ENCODE measurements at regions not wholly inside any gene's neighbourhood (a gene's known extent, or its start where the extent isn't known, plus 50 kb on each side); places are given as distances from the start of the nearest gene placed in this dataset.

DNA sequence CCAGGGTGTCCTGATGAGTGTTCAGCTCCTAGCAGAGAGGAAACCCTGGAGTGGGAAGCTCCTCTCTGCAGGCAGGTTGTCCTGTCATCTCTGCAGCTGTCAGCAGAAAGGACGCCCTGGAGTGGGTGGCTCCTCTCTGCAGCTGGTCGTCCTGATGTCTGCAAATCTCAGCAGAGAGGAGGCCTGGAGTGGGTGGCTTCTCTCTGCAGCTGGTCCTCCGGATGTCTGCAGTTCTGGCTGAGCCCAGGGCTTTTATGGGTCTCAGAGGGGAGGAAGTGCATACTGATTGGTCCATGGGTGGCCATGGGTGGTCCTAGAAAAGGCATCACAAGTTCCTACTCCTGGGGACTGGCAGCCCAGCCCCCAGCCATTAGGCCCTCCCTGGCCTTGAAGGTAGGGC, 102.6 kb upstream of the BNIP2 start:
- TF ChIP-seq, protein P1, sequence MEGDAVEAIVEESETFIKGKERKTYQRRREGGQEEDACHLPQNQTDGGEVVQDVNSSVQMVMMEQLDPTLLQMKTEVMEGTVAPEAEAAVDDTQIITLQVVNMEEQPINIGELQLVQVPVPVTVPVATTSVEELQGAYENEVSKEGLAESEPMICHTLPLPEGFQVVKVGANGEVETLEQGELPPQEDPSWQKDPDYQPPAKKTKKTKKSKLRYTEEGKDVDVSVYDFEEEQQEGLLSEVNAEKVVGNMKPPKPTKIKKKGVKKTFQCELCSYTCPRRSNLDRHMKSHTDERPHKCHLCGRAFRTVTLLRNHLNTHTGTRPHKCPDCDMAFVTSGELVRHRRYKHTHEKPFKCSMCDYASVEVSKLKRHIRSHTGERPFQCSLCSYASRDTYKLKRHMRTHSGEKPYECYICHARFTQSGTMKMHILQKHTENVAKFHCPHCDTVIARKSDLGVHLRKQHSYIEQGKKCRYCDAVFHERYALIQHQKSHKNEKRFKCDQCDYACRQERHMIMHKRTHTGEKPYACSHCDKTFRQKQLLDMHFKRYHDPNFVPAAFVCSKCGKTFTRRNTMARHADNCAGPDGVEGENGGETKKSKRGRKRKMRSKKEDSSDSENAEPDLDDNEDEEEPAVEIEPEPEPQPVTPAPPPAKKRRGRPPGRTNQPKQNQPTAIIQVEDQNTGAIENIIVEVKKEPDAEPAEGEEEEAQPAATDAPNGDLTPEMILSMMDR (IDR thresholded peaks at IDR 0.05; ENCODE audit: low read depth, low read length, poor library complexity, severe bottlenecking) = no peak
- TF ChIP-seq EZH2phosphoT487 (IDR thresholded peaks at IDR 0.05; ENCODE audit: borderline replicate concordance, low read length) = no peak

Data from DOHH2 (cell line).